ENCODE measurements at regions not wholly inside any gene's neighbourhood (a gene's known extent, or its start where the extent isn't known, plus 50 kb on each side); places are given as distances from the start of the nearest gene placed in this dataset.

GRCh38 chr16:55982597-55982996, 107.4 kb upstream of the CES5A start (continued):
- TF ChIP-seq TCF3 (IDR thresholded peaks at IDR 0.05; ENCODE audit: borderline replicate concordance, insufficient read depth, low read depth, low read length) (no peak), CBX5 (IDR thresholded peaks at IDR 0.05; ENCODE audit: low read depth) (no peak), MLLT1 (IDR thresholded peaks at IDR 0.05) (no peak), MAX (IDR thresholded peaks at IDR 0.05; ENCODE audit: low read depth, low read length) (no peak), MTA2 (IDR thresholded peaks at IDR 0.05; ENCODE audit: low read depth) (no peak), USF2 (IDR thresholded peaks at IDR 0.05; ENCODE audit: borderline replicate concordance, low read depth, low read length) (no peak), PAX8 (IDR thresholded peaks at IDR 0.05) (no peak), KDM1A (IDR thresholded peaks at IDR 0.05; ENCODE audit: borderline replicate concordance) (no peak)

GRCh38 chr16:55981557-55981956, 106.4 kb upstream of the CES5A start:
- Histone ChIP-seq H3K4me2 (ENCODE audit: control insufficient read depth, insufficient read depth) (no peak overlapping the region), H3K4me3 (no peak overlapping the region), H3K9ac (ENCODE audit: control insufficient read depth, insufficient read depth, low read length) (no peak overlapping the region), H3K27ac (ENCODE audit: control insufficient read depth, insufficient read depth) (no peak overlapping the region), H2AFZ (ENCODE audit: control insufficient read depth, low read depth, low read length) (no peak overlapping the region), H3K4me1 (ENCODE audit: control insufficient read depth, insufficient read depth, low read length) (no peaks in the 10 kb centered on the region), H3K36me3 (ENCODE audit: control insufficient read depth in 2 of 2, insufficient read depth in 2 of 2, low read length in 1 of 2) (no peaks in the 10 kb centered on the region), H3K9me3 (replicated peaks; ENCODE audit: control insufficient read depth, insufficient read depth, low read length) (no peaks in the 10 kb centered on the region), H3K79me2 (ENCODE audit: control insufficient read depth, insufficient read depth, low read length) (no peaks in the 10 kb centered on the region), H3K27me3 (replicated peaks in 1 of 2; ENCODE audit: control insufficient read depth in 2 of 2, insufficient read depth in 2 of 2, low read length in 1 of 2) (no peaks in the 10 kb centered on the region; a peak in 1 of 4 replicates), H4K20me1 (ENCODE audit: control insufficient read depth, insufficient read depth) (no peaks in the 10 kb centered on the region)
- POLR2A ChIA-PET: no interaction called here
- ATAC-seq (no peak), FAIRE-seq (no peak), DNase-seq (ENCODE audit: low read depth, low spot score) (no peak)
- RAD21 ChIA-PET (ENCODE audit: unreplicated experiment): no interaction called here
- SMC1A ChIA-PET (ENCODE audit: uncharacterized antibody, unreplicated experiment): no interaction called here
- intact Hi-C loops (cut with micrococcal nuclease; ENCODE audit: unreplicated experiment): no loop called here
- CTCF ChIA-PET: no interaction called here
- in situ Hi-C loops (cut with MboI): no loop called here
- TF ChIP-seq SKIL (IDR thresholded peaks at IDR 0.05; ENCODE audit: low read depth, poor library complexity, severe bottlenecking) (no peak), CHD4 (IDR thresholded peaks at IDR 0.05) (no peak), SMAD5 (IDR thresholded peaks at IDR 0.05; ENCODE audit: low read depth) (no peak), RFX5 (IDR thresholded peaks at IDR 0.05; ENCODE audit: low read depth, low read length) (no peak), YY1 (IDR thresholded peaks at IDR 0.05; ENCODE audit: low read depth, low read length) (no peak), CREB1 (IDR thresholded peaks at IDR 0.05; ENCODE audit: low read depth) (no peak), ZNF24 (IDR thresholded peaks at IDR 0.05) (no peak), PAX8 (IDR thresholded peaks at IDR 0.05) (no peak), MTA2 (IDR thresholded peaks at IDR 0.05; ENCODE audit: low read depth) (no peak)
- WGBS (ENCODE audit: insufficient coverage, insufficient replicate concordance, low lambda C conversion rate, missing lambda C conversion rate): 18% methylated on average over 2 of the region's 2 CpGs
- no TSS peak for BruUV-seq (replicated peaks)

Data from GM12878 (cell line).